K562 (cell line): ENCODE measurements at regions not wholly inside any gene's neighbourhood (a gene's known extent, or its start where the extent isn't known, plus 50 kb on each side); places are given as distances from the start of the nearest gene placed in this dataset.

ENCODE experiments used
- ATAC-seq: fragments of 200-7000 bp; cut with Tn5 transposase; 3 replicates; pipeline ENCODE4 v1.9.1; 2020; ENCODE audit warnings: moderate library complexity
- BruUV-seq: library from RNA; stranded (reverse); fragments of 400-500 nt; replicated peaks from 2 replicates; lab custom pipeline; 2021; lab: Mats Ljungman, UMichigan
- CTCF ChIA-PET: fragments of 300-600 bp; formaldehyde crosslinking; extraction: SDS; loops from one replicate; lab custom pipeline; 2021; ENCODE audit warnings: low intra/inter-chr PET ratio; lab: Yijun Ruan, JAX
- POLR2A ChIA-PET: fragments of 300-600, 350-650 bp; sonication (Branson Sonifier 250); formaldehyde crosslinking; extraction: SDS; loops from one replicate; lab custom pipeline; 2021; ENCODE audit warnings: antibody characterized with exemption, inconsistent platforms; lab: Yijun Ruan, JAX
- DNase-seq, 4 experiments: peaks; one replicate each; pipeline versions ENCODE4 v3.0.0 to v3.0.0-alpha.2; 2011 to 2018; ENCODE audit warnings: low spot score in 3 of 4, mixed read lengths in 3 of 4; ENCODE audit errors: extremely low read depth in 1 of 4
- FAIRE-seq: peaks from 2 replicates; lab custom pipeline; 2011; peaks lifted over from hg19 to GRCh38; lab: Jason Lieb, UNC
- H2AFZ ChIP-seq: 2 replicates; pipeline ENCODE4 v1.6.0; 2011; ENCODE audit warnings: low read depth, low read length, control low read depth, inconsistent platforms
- H3K27ac ChIP-seq: fragments of 200-600 bp; 3 replicates; pipeline ENCODE4 v1.8.0; 2011; ENCODE audit warnings: low read depth, mild to moderate bottlenecking, control low read depth, inconsistent platforms, low read length, moderate library complexity, mixed read lengths; ENCODE audit errors: extremely low read depth
- H3K27me3 ChIP-seq, 2 experiments: fragments of 300-600 bp in 1 of 2; 2 replicates in 1 of 2; 3 replicates in 1 of 2; pipeline versions ENCODE4 v1.6.0 to v1.8.0; 2011; ENCODE audit warnings: inconsistent platforms in 2 of 2, low read length in 2 of 2, mild to moderate bottlenecking in 1 of 2, mixed read lengths in 1 of 2, moderate library complexity in 1 of 2; ENCODE audit not compliant: control insufficient read depth in 2 of 2, insufficient read depth in 2 of 2
- H3K36me3 ChIP-seq: fragments of 300-600 bp; 3 replicates; pipeline ENCODE4 v1.8.0; 2011; ENCODE audit warnings: mild to moderate bottlenecking, low read length, inconsistent platforms; ENCODE audit not compliant: control insufficient read depth, insufficient read depth
- H3K4me1 ChIP-seq, 2 experiments: fragments of 200-600 bp in 1 of 2; replicated peaks in 1 of 2; 2 replicates in 1 of 2; 3 replicates in 1 of 2; pipeline versions ENCODE4 v1.5.1 to v1.8.0; 2011; ENCODE audit warnings: inconsistent platforms in 2 of 2, low read length in 2 of 2, mild to moderate bottlenecking in 1 of 2, mixed read lengths in 1 of 2, moderate library complexity in 1 of 2; ENCODE audit not compliant: control insufficient read depth in 2 of 2, insufficient read depth in 2 of 2
- H3K4me2 ChIP-seq: 2 replicates; pipeline ENCODE4 v1.6.1; 2011; ENCODE audit warnings: low read length, control low read depth, inconsistent platforms, mixed read lengths; ENCODE audit not compliant: insufficient read depth
- H3K4me3 ChIP-seq: fragments of 200-600 bp; sonication (generic), shearing (Covaris generic); 2 replicates; pipeline ENCODE4 v1.5.1; 2016; ENCODE audit warnings: control low read depth, inconsistent platforms
- H3K79me2 ChIP-seq: fragments of 200-600 bp; 3 replicates; pipeline ENCODE4 v1.8.0; 2011; ENCODE audit warnings: low read length, inconsistent platforms; ENCODE audit not compliant: control insufficient read depth, insufficient read depth
- H3K9ac ChIP-seq, 2 experiments: 2 replicates each; pipeline versions ENCODE4 v1.6.0 to v1.6.1; 2011; ENCODE audit warnings: low read depth in 2 of 2, low read length in 2 of 2, control low read depth in 1 of 2, inconsistent platforms in 1 of 2, mild to moderate bottlenecking in 1 of 2, mixed read lengths in 1 of 2; ENCODE audit not compliant: insufficient read depth in 1 of 2
- H3K9me1 ChIP-seq: one replicate; pipeline ENCODE4 v1.6.0; 2011; ENCODE audit warnings: inconsistent platforms, mild to moderate bottlenecking, low read length, moderate library complexity; ENCODE audit not compliant: control insufficient read depth, insufficient read depth
- H3K9me3 ChIP-seq: replicated peaks from 2 replicates; pipeline ENCODE4 v1.5.1; 2011; ENCODE audit warnings: low read depth, low read length, inconsistent platforms; ENCODE audit not compliant: control insufficient read depth, insufficient read depth
- H4K20me1 ChIP-seq: replicated peaks from 2 replicates; pipeline ENCODE4 v1.6.1; 2011; ENCODE audit warnings: low read length, inconsistent platforms, mixed read lengths; ENCODE audit not compliant: control insufficient read depth, insufficient read depth
- BRD9 ChIP-seq: fragments of 450-650 bp; IDR thresholded peaks from 2 replicates; pipeline ENCODE4 v1.6.1; 2018; ENCODE audit warnings: low read depth; ENCODE audit not compliant: partially characterized antibody
- HNRNPL ChIP-seq: fragments of 200-400 bp; formaldehyde crosslinking; IDR thresholded peaks from 2 replicates; pipeline ENCODE4 v1.6.1; 2017; ENCODE audit warnings: low read depth, mild to moderate bottlenecking, low read length
- MCM7 ChIP-seq, 2 experiments: fragments of 450-650 bp; IDR thresholded peaks; 2 replicates each; pipeline ENCODE4 v1.6.1; 2016 to 2018
- MECOM ChIP-seq: fragments of 250-450 bp; sonication (Bioruptor Pico); IDR thresholded peaks from 2 replicates; pipeline ENCODE4 v1.8.0; 2022; ENCODE audit warnings: inconsistent platforms
- NCOR1 ChIP-seq: fragments of 450-650 bp; IDR thresholded peaks from 2 replicates; pipeline ENCODE4 v1.6.1; 2016; ENCODE audit warnings: mild to moderate bottlenecking, moderate library complexity
- NR2C1 ChIP-seq, 2 experiments: fragments of 450-650 bp; IDR thresholded peaks; 2 replicates each; pipeline ENCODE4 v1.6.1; 2017; ENCODE audit warnings: mild to moderate bottlenecking in 2 of 2, antibody characterized with exemption in 1 of 2, inconsistent platforms in 1 of 2, missing compliant biosample characterization in 1 of 2, missing genetic modification characterization in 1 of 2
- SNIP1 ChIP-seq: fragments of 450-650 bp; IDR thresholded peaks from 2 replicates; pipeline ENCODE4 v1.7.1; 2017; ENCODE audit warnings: low read depth, mild to moderate bottlenecking
- ZNF3 ChIP-seq: fragments of 250-450 bp; sonication (Bioruptor Pico); IDR thresholded peaks from 2 replicates; pipeline ENCODE4 v1.5.0; 2021; ENCODE audit warnings: mild to moderate bottlenecking, moderate library complexity
- WGBS: fragments of 100-300 bp; shearing (Covaris generic); methylation state at CpG from one replicate; pipeline ENCODE4 v1.1.6; 2016; ENCODE audit warnings: low coverage, mixed read lengths; ENCODE audit not compliant: insufficient coverage; ENCODE audit errors: missing lambda C conversion rate; 5-methylcytosine and 5-hydroxymethylcytosine counted together
- in situ Hi-C: fragments of 300-500 bp; cut with MboI; formaldehyde crosslinking; loops from 4 replicates; pipeline ENCODE4 v1.15.0; 2018; ENCODE audit warnings: inconsistent platforms, mixed read lengths
- intact Hi-C: fragments of 100-400 bp; cut with micrococcal nuclease; formaldehyde crosslinking; loops from 2 replicates; pipeline ENCODE4 v1.14.2; 2022

DNA sequence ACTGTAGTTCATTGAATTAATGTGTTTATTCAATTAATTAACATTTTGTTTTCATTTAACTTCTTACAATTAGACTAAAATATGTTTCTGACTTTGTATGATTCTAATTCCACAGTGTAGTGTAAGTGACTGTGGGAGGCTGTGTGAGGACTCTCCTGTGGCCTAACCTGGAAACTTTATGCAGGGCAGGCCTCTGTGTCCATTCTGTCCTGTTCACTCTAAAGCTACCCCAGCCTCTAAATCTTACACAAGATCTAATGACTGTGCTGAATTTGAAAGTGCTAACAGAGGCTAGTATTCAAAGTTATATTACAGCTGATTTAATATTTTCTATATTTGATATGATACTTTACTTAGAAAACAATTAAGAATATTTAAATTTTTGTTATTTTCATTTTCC lies 270.5 kb upstream of the CDH19 start (continued):
- TF ChIP-seq SNIP1 (no peak), ZNF3 (CRISPR knock-in tag) (no peak), MECOM (CRISPR knock-in tag) (no peak), NCOR1 (no peak)

DNA sequence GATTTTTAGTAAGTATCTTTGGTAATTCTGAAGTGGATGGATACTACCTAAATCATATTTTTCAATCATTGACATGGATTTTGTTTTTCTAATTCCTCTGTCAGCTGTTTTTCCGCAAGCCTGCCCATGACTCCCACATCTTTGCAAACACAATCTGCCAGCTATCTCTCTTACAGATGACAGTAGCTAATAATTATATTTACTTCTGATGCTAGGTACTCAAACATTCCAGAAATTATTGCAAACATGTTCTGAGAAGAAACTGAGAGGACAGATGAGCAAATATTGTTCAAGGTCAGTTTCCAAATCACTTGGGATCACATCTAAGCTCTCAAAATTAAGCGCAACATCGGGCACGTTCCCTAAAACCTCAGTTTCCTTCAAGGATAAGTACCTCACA lies 270.0 kb upstream of the CDH19 start:
- no peaks in the 10 kb centered on the region for H3K9me1 ChIP-seq
- FAIRE-seq: no peak
- H3K9me3 ChIP-seq: no peaks in the 10 kb centered on the region
- no TSS peak for BruUV-seq
- H3K36me3 ChIP-seq: no peaks in the 10 kb centered on the region
- H4K20me1 ChIP-seq: no peaks in the 10 kb centered on the region
- 7% methylated on average over 4 of the region's 4 CpGs for WGBS
- no peak overlapping the region for H3K9ac ChIP-seq
- intact Hi-C loops (no loop called here), in situ Hi-C loops (no loop called here)
- TF ChIP-seq HNRNPL (no peak), BRD9 (no peak), MCM7 (IDR thresholded peaks at IDR 0.05) (no peak), NR2C1 (IDR thresholded peaks at IDR 0.05) (no peak), NR2C1 (tag; IDR thresholded peaks at IDR 0.05) (no peak)
- POLR2A ChIA-PET: no interaction called here
- DNase-seq: no peak
- H3K4me2 ChIP-seq: no peak overlapping the region
- no peak for ATAC-seq
- no peak overlapping the region for H3K27ac ChIP-seq
- CTCF ChIA-PET: no interaction called here
- no peaks in the 10 kb centered on the region for H3K79me2 ChIP-seq
- H3K27me3 ChIP-seq: no peaks in the 10 kb centered on the region
- H3K4me3 ChIP-seq: no peak overlapping the region
- H3K4me1 ChIP-seq: no peaks in the 10 kb centered on the region
- no peak overlapping the region for H2AFZ ChIP-seq
